Uterus (tissue), 3 donors: ENCODE measurements at regions not wholly inside any gene's neighbourhood (a gene's known extent, or its start where the extent isn't known, plus 50 kb on each side); places are given as distances from the start of the nearest gene placed in this dataset.
A peak's percentile ranks its signal among the peaks of the same experiment; 100 is the strongest.
"Not testable (repeated sequence)": the region's sequence is repeated elsewhere in the genome, so short reads cannot be mapped to it uniquely, and the experiment has no call there.

Source experiments
- DNase-seq, 2 donors: peaks; one replicate each; pipeline ENCODE4 v3.0.0-alpha.2; 2019 to 2020
- H3K27ac ChIP-seq, 2 donors: fragments of 200-600 bp; sonication (generic); 1 replicate in 1 of 2; 2 replicates in 1 of 2; pipeline ENCODE4 v1.5.1; 2016 to 2018
- H3K27me3 ChIP-seq, 2 donors: fragments of 200-600 bp; sonication (generic); one replicate each; pipeline ENCODE4 v1.5.1; 2018 to 2019; ENCODE audit warnings: control low read depth in 1 of 2
- H3K36me3 ChIP-seq, 2 donors: fragments of 200-600 bp; sonication (generic); one replicate each; pipeline ENCODE4 v1.5.1; 2019; ENCODE audit warnings: control low read depth in 1 of 2
- H3K4me1 ChIP-seq, 2 donors: fragments of 200-600 bp; sonication (generic); one replicate each; pipeline ENCODE4 v1.5.1; 2018 to 2019; ENCODE audit warnings: control low read depth in 1 of 2
- H3K4me3 ChIP-seq, 2 donors: fragments of 200-600 bp; sonication (generic); 1 replicate in 1 of 2; 2 replicates in 1 of 2; pipeline ENCODE4 v1.5.1; 2018 to 2019; ENCODE audit warnings: mild to moderate bottlenecking in 1 of 2
- H3K9me3 ChIP-seq, 2 donors: fragments of 200-600 bp; sonication (generic); one replicate each; pipeline ENCODE4 v1.5.1; 2019; ENCODE audit warnings: control low read depth in 1 of 2
- POLR2A ChIP-seq, 2 donors: fragments of 450-650 bp; IDR thresholded peaks; one replicate each; pipeline ENCODE4 v1.6.1; 2016; ENCODE audit warnings: antibody characterized with exemption in 2 of 2, mild to moderate bottlenecking in 1 of 2, moderate library complexity in 1 of 2
- intact Hi-C: fragments of 100-400 bp; cut with DNase I; formaldehyde crosslinking; loops from one replicate; pipeline ENCODE4 v1.15.1; 2023; ENCODE audit warnings: low total_unique reads
- TF ChIP-seq, protein P1 (sequence below), 4 experiments: fragments of 200-600 bp in 2 of 4; fragments of 450-650 bp in 2 of 4; sonication (generic) in 2 of 4; IDR thresholded peaks; one replicate each; pipeline ENCODE4 v1.5.1; 2016 to 2019; ENCODE audit warnings: antibody characterized with exemption in 4 of 4, mild to moderate bottlenecking in 2 of 4, moderate library complexity in 1 of 4
- donor health status: DM: yes; HTN: yes; CAD: no.

DNA sequence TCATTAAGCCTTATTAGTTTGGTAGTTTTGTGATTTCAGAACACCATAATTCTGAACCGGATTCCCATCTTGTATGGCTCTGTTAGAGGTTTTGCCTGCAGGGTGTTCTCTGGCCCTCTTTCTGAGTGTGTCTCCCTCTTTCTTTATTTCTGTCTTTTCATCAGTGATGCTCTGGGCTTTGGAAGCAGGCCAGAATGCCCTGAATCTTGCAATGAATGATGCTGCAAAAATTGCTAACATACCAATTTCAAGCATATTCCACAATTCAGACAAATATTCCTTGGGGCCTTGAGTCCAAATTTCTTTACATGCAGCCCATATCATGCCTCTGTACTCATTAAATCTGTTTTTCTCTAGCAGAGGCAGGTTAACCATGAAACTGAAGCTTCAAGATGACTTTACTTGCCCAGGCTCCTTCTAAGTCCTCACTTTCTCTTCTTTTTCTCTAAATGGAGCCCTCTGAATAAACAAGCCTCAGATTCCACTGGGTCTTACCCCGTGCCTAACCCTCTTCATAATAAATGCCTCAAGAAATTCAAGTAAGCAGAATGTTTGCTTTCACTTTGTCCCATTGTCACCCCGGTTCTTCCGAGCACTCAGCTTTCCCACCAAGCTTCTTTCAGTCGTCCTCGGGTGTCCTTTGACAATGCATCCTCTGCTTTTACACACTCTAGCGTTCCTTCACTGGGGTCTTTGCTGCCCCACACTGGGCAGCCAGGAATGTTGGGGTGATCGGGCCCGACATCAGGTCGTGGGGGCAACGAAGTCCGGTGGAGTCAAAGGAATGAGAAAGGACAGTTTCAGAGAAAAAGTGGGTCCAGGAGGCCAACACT lies 78.8 kb upstream of the SLC38A4 start:
- Histone ChIP-seq H3K27me3 (no peaks in the 10 kb centered on the region), H3K9me3 (no peaks in the 10 kb centered on the region), H3K4me1 (no peaks in the 10 kb centered on the region), H3K36me3 (no peaks in the 10 kb centered on the region), H3K27ac (peak overlapping the region in 1 of 2 donors; percentile 21), H3K4me3 (no peak overlapping the region)
- no peak for DNase-seq
- TF ChIP-seq, protein P1, sequence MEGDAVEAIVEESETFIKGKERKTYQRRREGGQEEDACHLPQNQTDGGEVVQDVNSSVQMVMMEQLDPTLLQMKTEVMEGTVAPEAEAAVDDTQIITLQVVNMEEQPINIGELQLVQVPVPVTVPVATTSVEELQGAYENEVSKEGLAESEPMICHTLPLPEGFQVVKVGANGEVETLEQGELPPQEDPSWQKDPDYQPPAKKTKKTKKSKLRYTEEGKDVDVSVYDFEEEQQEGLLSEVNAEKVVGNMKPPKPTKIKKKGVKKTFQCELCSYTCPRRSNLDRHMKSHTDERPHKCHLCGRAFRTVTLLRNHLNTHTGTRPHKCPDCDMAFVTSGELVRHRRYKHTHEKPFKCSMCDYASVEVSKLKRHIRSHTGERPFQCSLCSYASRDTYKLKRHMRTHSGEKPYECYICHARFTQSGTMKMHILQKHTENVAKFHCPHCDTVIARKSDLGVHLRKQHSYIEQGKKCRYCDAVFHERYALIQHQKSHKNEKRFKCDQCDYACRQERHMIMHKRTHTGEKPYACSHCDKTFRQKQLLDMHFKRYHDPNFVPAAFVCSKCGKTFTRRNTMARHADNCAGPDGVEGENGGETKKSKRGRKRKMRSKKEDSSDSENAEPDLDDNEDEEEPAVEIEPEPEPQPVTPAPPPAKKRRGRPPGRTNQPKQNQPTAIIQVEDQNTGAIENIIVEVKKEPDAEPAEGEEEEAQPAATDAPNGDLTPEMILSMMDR (IDR thresholded peaks at IDR 0.05) = no peak
- no peak for TF ChIP-seq POLR2A (IDR thresholded peaks at IDR 0.05)
- intact Hi-C loops = no loop called here

GRCh38 chr12:46905239-46905627 lies 79.4 kb upstream of the SLC38A4 start:
- H3K4me1 ChIP-seq, H3K4me3 ChIP-seq, H3K36me3 ChIP-seq, intact Hi-C loops, H3K9me3 ChIP-seq, DNase-seq, H3K27me3 ChIP-seq: not testable (repeated sequence)
- peak overlapping the region in 1 of 2 donors; percentile 21 for H3K27ac ChIP-seq

- no peak for TF ChIP-seq POLR2A (IDR thresholded peaks at IDR 0.05)
- TF ChIP-seq, protein P1 (IDR thresholded peaks at IDR 0.05) = no peak
- no peak overlapping the region for H3K27ac ChIP-seq
- no peaks in the 10 kb centered on the region for H3K36me3 ChIP-seq
- H3K4me3 ChIP-seq = no peak overlapping the region
- intact Hi-C loops = no loop called here
- H3K9me3 ChIP-seq = no peaks in the 10 kb centered on the region
- DNase-seq = no peak
- no peaks in the 10 kb centered on the region for H3K27me3 ChIP-seq
- H3K4me1 ChIP-seq = no peaks in the 10 kb centered on the region
Measured at GRCh38 chr12:46907791-46908190, 82.0 kb upstream of the SLC38A4 start.

DNA sequence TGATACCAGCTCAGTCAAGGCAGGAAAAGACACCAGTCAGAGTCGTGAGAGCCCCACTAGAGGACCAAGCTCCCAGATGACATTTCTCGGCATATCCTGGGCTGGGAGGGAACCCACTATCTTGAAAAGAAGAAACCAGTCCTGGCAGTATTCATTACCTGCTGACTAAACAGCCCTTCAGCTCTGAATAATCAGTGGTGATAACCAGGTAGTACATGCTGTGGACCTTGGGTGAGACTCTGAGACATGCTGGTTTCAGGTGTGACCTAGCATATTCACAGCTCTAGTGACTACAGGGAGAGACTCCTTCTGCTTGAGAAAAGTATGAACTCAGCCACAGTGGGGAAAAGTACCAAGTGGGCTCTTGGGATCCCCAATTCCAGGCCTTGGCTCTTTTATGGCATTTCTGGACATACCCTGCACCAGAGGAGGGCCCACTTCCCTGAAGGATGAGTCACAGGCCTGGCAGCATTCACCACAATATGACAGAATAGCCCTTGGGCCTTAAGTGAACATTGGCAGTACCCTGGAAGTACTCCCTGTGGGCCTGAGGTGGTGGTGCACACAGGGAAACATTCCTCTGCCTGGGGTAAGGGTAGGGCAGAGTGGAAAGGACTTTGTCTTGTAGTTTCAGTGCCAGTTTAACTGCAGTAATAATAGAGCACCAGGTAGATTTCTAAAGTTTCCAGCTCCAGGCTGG lies 82.6 kb upstream of the SLC38A4 start:
- no peaks in the 10 kb centered on the region for H3K36me3 ChIP-seq
- H3K4me3 ChIP-seq = no peak overlapping the region
- H3K27me3 ChIP-seq = no peaks in the 10 kb centered on the region
- no peak for DNase-seq
- no peaks in the 10 kb centered on the region for H3K9me3 ChIP-seq
- H3K4me1 ChIP-seq = no peaks in the 10 kb centered on the region
- intact Hi-C loops = no loop called here
- no peak overlapping the region for H3K27ac ChIP-seq
- TF ChIP-seq, protein P1 (IDR thresholded peaks at IDR 0.05) = no peak
- TF ChIP-seq POLR2A (IDR thresholded peaks at IDR 0.05) = no peak

GRCh38 chr12:46908936-46909635 lies 83.3 kb upstream of the SLC38A4 start:
- no peaks in the 10 kb centered on the region for H3K9me3 ChIP-seq

More at GRCh38 chr12:46908936-46909635, 83.3 kb upstream of the SLC38A4 start:
- H3K27ac ChIP-seq = no peak overlapping the region
- no peaks in the 10 kb centered on the region for H3K4me1 ChIP-seq
- no peak for DNase-seq
- no peaks in the 10 kb centered on the region for H3K36me3 ChIP-seq
- H3K4me3 ChIP-seq = no peak overlapping the region
- intact Hi-C loops = no loop called here
- TF ChIP-seq, protein P1 (IDR thresholded peaks at IDR 0.05) = no peak
- no peak for TF ChIP-seq POLR2A (IDR thresholded peaks at IDR 0.05)
- H3K27me3 ChIP-seq = no peaks in the 10 kb centered on the region
